Activated CD4-positive, alpha-beta T cell treated with anti-CD3 and anti-CD28 coated beads for 24 hours (primary cell): ENCODE measurements at regions not wholly inside any gene's neighbourhood (a gene's known extent, or its start where the extent isn't known, plus 50 kb on each side); places are given as distances from the start of the nearest gene placed in this dataset.

ENCODE experiments used
- DNase-seq, 2 donors: peaks; one replicate each; pipeline ENCODE4 v3.0.0-alpha.2; 2020; ENCODE audit warnings: low read depth in 2 of 2

DNA sequence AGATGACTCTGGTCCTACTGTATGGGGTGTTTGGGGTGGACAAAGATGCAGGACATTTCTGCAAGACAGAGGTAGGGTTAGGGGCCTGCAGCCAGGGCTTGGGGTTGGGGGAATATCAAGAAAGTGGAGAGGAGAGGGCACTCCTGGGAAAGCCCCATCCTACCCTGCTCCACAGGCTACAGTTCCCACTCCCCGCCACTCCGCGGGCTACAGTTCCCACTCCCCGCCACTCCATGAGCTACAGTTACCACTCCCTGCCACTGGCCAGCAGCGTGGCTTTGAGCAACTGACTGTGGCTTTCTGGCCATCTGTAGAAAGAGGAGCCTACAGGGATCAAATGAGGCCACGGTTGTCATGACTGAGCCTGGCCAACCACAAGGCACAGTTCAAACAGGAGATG lies 93.8 kb upstream of the GRIK3 start:
- no peak for DNase-seq

- no peak for DNase-seq
Observed at GRCh38 chr1:37130221-37130948, 96.1 kb upstream of the GRIK3 start.

GRCh38 chr1:37131281-37131680 lies 97.0 kb upstream of the GRIK3 start:
- no peak for DNase-seq

DNA sequence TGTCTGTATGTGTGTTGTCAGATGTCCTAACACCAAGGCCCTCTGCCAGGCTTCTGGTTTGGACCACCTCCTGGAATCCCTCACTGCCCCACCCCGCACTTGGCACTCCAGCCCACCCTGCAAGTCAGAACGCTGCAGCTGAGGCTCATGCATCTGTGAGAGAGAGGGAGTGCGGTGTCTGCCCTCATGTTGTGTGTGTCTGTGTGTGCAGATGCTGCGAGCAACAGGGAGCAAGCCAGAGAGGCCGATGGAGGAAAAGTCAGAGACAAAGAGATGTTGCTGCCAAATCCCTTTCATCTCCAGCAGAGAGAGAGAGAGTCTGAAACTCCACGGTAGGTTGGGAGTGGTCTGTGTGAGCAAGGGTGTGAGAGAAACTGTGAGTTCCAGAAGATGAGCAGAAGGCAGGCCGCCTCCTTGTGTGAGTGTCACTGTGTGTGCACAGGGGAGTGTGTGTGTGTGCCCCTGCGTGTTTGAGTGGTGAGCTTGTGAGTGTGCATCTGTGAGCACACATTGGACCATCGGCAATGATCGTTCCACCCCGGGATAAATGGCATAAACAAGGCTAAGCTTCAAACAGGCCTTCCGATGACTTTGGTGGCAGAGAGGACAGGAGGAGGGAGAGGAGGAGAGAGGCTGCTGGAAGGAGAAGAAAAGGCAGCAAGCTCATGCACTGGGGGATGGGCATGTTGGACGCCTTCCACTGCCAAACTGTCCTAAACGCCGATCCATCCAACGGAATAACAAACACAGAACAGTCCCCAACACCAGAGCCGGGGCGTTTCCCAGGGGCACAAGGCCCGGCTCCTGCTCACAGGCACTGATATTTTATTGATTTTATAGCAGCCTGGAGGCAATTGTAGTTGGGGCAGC lies 99.2 kb upstream of the GRIK3 start:
- DNase-seq, result no peak

DNA sequence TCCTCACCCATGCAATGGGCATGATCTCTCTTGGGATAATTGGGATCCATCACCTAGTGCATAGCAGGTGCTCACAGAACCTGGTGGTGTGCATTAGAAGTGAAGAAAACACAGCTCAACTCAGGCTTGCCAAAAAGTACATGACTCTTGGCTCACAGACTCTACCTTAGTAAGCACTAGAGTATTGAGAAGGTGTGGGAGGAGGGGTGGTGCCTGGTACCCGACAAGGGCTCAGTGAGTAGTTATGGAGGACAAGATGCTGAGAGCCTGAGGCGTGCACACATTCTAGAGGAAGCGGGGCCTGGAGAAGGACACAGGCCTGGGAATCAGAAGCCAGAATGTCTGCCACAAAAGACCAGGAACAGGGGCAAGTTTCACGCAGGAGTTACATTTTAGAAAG lies 100.3 kb upstream of the GRIK3 start:
- no peak for DNase-seq

- DNase-seq, result no peak
Observed at GRCh38 chr1:37135032-37135431, 100.7 kb upstream of the GRIK3 start.

DNA sequence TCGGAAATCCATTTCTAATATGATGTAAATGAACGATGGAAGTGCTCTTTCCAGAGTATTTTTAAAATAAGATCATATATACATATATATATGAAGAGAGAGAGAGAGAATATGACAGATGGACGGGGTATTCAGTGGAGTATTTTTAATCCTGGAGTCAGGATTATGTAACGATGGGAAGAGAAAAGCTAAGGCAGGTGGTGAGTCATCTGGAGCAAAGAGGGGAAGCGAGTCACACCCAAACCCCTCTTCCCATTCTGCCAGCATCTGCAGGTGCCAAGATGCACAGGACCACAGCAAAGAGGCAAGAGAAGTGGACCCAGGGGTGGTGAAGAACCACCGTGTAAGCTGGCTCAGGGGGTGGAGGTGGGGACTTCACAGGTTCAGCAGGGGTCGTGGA lies 102.7 kb upstream of the GRIK3 start:
- no peak for DNase-seq

- no peak for DNase-seq
Observed at GRCh38 chr1:37137601-37138000, 103.3 kb upstream of the GRIK3 start.

- no peak for DNase-seq
Observed at GRCh38 chr1:37143800-37144199, 109.5 kb upstream of the GRIK3 start.

GRCh38 chr1:37146071-37146470 lies 111.8 kb upstream of the GRIK3 start:
- no peak for DNase-seq

DNA sequence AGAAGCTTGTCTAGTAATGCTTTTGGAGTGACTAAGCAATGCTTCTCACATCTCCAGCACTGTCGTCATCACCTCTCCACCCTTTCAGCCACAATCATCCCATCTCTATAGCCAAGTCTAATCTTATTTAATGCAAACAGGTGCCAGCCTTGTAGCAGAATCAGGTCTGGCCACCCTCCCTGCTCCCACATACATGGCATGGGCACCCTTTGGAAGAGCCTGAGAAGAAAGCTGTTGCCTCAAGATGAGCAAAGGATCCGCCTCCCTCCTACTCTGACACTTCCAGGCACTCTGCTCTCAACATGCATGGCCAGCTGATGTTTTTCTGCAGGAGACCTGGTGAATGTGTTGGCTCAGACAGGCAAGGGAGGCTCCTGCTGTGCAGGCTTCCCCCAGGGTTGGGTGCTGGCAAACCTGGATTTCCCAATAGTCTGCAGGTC lies 113.1 kb upstream of the GRIK3 start:
- no peak for DNase-seq

DNA sequence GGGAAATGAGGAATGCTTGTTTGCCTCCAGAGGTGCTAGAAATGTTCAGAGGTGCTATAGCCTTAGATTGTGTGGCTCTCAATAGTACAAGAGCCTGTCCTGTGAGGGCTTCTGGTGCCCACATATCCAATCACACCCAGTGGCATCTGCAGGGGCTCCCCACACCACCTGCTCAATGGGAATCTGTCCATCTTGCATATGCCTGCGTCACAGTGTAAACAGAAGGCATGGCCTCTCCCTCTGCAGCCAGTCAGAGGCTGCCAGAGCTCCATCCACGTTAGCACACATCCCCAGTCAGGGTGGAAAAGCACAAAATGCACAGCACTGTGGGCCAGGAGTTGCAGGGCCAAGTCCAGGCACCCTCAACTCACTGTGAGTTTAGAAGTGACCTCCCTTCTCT lies 113.6 kb upstream of the GRIK3 start:
- no peak for DNase-seq

DNA sequence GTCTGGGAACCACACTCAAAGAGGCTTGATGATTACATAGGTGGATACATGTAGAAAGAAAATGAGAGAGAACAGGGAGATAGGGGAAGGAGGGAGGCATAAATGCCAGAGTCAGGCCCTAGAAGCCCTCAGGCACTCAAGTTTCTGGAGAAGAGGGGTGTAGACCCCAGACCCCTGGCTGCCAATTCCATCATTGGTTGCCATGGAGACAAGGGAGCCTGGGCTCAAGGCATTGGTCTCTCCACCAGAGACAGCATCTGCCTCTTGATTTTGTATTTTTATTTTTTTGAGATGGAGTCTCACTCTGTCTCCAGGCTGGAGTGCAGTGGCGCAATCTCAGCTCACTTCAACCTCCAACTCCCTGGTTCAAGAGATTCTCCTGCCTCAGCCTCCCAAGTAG lies 114.3 kb upstream of the GRIK3 start:
- no peak for DNase-seq

DNA sequence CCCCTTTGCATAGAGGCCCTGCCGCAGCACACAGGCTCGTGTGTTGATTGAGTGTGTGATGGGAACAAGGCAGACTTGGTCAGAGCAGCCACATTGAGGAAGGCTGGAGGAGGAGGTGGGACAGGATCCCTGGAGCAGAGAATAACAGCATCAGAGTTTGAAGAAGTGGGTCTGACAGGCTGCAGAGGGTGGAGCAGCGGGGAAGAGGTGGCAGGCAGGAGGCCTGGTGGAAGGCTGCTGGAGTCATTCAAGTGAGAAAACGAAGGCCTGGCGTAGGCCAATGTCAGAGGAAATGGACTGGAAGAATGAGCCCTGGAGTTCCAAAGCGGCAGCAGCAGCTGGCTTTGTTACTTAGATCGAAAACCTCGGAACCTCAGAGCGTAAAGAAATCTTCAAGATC lies 115.0 kb upstream of the GRIK3 start:
- DNase-seq, result no peak

DNA sequence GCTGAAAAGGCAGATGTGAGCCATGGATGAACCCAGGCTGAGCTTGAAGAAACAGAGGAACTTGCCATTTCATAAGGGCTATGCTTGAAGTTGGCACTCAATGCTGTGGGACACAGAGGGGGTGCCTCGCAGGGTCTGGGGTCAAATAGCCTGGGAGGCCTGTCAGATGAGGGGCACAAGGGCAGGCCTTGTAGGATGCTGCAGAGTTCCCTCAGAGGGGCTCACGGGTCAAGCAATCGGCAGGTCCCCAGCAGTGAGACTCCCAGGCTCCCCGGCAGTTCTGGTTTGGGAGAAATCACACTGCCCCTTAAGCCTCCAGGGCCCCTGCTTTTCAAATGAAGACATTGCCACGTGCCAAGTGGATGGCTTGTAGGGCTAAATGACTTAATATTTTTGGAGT lies 116.7 kb upstream of the GRIK3 start:
- DNase-seq, result no peak

DNA sequence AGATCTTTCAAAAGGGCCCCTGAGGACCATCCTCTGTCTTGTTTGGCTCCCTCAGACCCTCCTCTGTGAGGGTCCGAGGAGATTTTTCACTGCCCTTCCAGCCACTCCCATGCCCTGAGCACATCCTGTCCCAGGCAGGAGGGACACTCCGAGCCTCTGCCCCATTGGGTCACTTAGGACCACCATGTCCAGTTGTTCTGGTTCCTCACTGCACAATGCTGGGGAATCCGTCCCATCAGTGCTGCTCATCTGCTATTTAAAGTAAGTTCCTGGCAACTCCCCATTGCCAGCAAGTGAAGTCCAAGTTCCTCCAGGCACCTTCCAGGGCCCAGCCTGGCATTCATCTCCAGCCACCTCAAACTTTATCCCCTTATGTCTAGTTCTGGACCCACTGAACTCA lies 117.5 kb upstream of the GRIK3 start:
- no peak for DNase-seq

DNA sequence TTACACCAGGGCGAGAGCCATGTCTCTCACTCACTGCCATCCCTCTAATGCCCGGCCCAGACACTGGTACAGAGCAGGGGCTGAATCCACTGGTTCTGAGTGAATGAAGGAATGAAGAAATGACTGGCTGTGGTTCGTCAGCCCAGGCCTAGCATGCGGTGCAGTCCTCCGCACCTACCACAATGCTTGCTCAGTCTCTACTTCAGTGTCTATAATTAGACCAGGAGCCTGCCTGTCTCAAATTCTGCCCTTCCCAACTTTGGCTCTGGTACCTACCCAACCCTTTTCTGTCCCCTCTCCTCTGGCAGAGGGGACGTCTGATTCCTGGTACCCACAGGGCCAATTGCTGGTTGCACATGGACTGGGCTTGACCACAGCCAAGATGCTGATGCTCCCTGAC lies 118.2 kb upstream of the GRIK3 start:
- DNase-seq, result no peak

GRCh38 chr1:37153116-37154100 lies 119.1 kb upstream of the GRIK3 start:
- no peak for DNase-seq

DNA sequence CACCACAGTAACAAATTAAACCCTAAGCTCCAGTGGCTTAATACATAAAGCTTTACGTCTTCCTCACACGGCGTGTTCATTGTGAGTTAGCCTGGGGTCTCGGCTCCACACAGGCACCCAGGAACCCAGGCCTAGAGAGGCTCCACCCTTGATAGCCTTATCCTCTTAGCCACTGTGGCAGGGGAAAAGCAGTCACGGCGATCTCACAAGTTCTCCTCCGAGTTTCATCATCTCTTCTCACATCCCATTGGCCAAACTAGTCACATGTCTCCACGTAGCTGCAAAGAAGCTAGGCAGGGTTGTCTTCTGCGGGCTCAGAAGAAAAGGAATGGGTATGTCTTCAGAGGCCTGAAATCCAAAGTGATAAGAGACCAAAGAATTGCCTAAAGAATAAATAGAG lies 122.3 kb upstream of the GRIK3 start:
- no peak for DNase-seq

DNA sequence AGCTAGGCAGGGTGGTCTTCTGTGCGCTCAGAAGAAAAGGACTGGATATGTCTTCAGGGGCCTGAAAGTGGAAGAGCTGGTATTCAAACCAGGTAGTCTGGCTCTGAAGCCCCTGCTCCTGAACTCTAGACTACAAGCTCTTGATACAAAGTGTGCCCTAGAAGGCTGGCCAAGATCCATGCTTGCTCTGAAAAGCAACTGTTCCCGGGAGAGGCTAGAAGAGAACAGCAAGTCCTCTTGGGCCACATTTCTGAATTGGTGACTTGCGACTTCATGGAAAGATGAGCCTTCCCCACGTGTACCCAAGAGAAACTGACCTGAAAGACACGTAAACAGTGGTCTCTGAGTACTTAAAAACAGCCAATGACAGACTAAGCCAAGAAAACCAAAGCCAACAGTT lies 123.3 kb upstream of the GRIK3 start:
- no peak for DNase-seq

GRCh38 chr1:37158113-37158749 lies 123.9 kb upstream of the GRIK3 start:
- no peak for DNase-seq

- no peak for DNase-seq
Observed at GRCh38 chr1:37159102-37159501, 124.8 kb upstream of the GRIK3 start.
